Left lobe of liver (tissue), 2 donors: ENCODE measurements at regions not wholly inside any gene's neighbourhood (a gene's known extent, or its start where the extent isn't known, plus 50 kb on each side); places are given as distances from the start of the nearest gene placed in this dataset.
A peak's percentile ranks its signal among the peaks of the same experiment; 100 is the strongest.

Experiments used
- ATAC-seq: fragments of 200-7000 bp; cut with Tn5 transposase; one replicate; pipeline ENCODE4 v1.9.1; 2020; ENCODE audit warnings: mild to moderate bottlenecking, moderate library complexity
- DNase-seq: peaks from one replicate; pipeline ENCODE4 v3.0.0-alpha.2; 2020; ENCODE audit warnings: low spot score
- donor health status: DM: no; HTN: no; CAD: no; lungs with moderate emphysema.
- donor health status: DM: no; HTN: yes; CAD: no.

- ATAC-seq (no peak), DNase-seq (no peak)
Observed at GRCh38 chr15:72840114-72840513, 56.6 kb upstream of the ADPGK start.

- ATAC-seq: peak; percentile 48
- DNase-seq: no peak
Observed at GRCh38 chr15:72838311-72838731, 54.8 kb upstream of the ADPGK start.

- ATAC-seq (no peak), DNase-seq (no peak)
Observed at GRCh38 chr15:72836676-72837330, 53.2 kb upstream of the ADPGK start.

GRCh38 chr15:72835294-72835890 is 51.8 kb upstream of the ADPGK start:
- DNase-seq (no peak), ATAC-seq (peak; percentile 67)

- DNase-seq (no peak), ATAC-seq (no peak)
Observed at GRCh38 chr15:72833561-72833960, 50.0 kb upstream of the ADPGK start.
